HepG2 (cell line): ENCODE measurements at regions not wholly inside any gene's neighbourhood (a gene's known extent, or its start where the extent isn't known, plus 50 kb on each side); places are given as distances from the start of the nearest gene placed in this dataset.

ENCODE experiments used
- CTCF ChIP-seq: sonication (generic); formaldehyde crosslinking; IDR thresholded peaks from 2 replicates; pipeline ENCODE4 v1.5.0; 2020; ENCODE audit warnings: mild to moderate bottlenecking, missing genetic modification reagents, moderate library complexity
- KIAA2018 ChIP-seq: sonication (generic); formaldehyde crosslinking; IDR thresholded peaks from 2 replicates; pipeline ENCODE4 v1.5.0; 2020; ENCODE audit warnings: mild to moderate bottlenecking, missing genetic modification reagents, borderline replicate concordance
- ONECUT2 ChIP-seq: sonication (generic); formaldehyde crosslinking; IDR thresholded peaks from 2 replicates; pipeline ENCODE4 v1.4.0; 2020; ENCODE audit warnings: missing genetic modification reagents
- PBX2 ChIP-seq: IDR thresholded peaks from 2 replicates; pipeline ENCODE4 v1.6.1; 2016; ENCODE audit warnings: control low read depth
- PCBP1 ChIP-seq: fragments of 200-400 bp; formaldehyde crosslinking; IDR thresholded peaks from 2 replicates; pipeline ENCODE4 v1.6.1; 2017; ENCODE audit warnings: mild to moderate bottlenecking, low read depth, low read length, borderline replicate concordance
- RAD21 ChIP-seq: fragments of 450-650 bp; formaldehyde crosslinking; IDR thresholded peaks from 2 replicates; pipeline ENCODE4 v1.5.0; 2020; ENCODE audit warnings: mild to moderate bottlenecking
- RBFOX2 ChIP-seq: fragments of 200-400 bp; formaldehyde crosslinking; IDR thresholded peaks from 2 replicates; pipeline ENCODE4 v1.6.1; 2017; ENCODE audit warnings: low read depth, mild to moderate bottlenecking, low read length
- ZNF274 ChIP-seq: sonication (generic); formaldehyde crosslinking; IDR thresholded peaks from 2 replicates; pipeline ENCODE4 v1.5.1; 2020; ENCODE audit warnings: mild to moderate bottlenecking, missing genetic modification reagents

DNA sequence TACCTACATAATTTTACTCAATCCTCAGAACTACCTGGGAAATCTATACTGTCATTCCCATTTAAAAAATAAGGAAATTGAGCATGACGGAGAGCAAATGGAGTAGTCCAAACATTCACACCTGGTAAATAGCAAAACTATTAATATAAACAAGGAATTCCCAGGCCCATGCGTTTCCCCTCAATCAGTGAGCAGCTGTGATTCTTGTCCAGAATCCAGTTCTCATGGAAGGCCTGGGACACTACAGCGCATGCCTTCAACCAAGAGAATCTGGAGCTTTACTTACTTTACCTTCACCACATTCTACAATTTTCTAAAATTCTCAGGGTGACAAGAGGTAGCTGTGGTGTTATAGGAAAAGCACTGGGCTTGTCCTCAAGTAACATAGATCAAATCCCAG lies 259.0 kb downstream of the LRATD1 start:
- TF ChIP-seq KIAA2018 (CRISPR knock-in tag) (no peak), ONECUT2 (CRISPR knock-in tag) (no peak), ZNF274 (CRISPR knock-in tag) (no peak), RAD21 (CRISPR knock-in tag) (no peak), CTCF (CRISPR knock-in tag) (no peak), PCBP1 (no peak), PBX2 (CRISPR knock-in tag) (no peak), RBFOX2 (no peak)
